ENCODE measurements at regions not wholly inside any gene's neighbourhood (a gene's known extent, or its start where the extent isn't known, plus 50 kb on each side); places are given as distances from the start of the nearest gene placed in this dataset.

GRCh38 chr10:3685384-3685783 is 99.6 kb downstream of the KLF6 start:
- DNase-seq = no peak
- no peak for TF ChIP-seq POLR2AphosphoS5 (IDR thresholded peaks at IDR 0.05)
- no peak for TF ChIP-seq POLR2A (IDR thresholded peaks at IDR 0.05)
- TF ChIP-seq EP300 (IDR thresholded peaks at IDR 0.05; ENCODE audit: low read depth) = no peak
- no peak for TF ChIP-seq CTCF (IDR thresholded peaks at IDR 0.05)
- Histone ChIP-seq H3K27me3 (no peaks in the 10 kb centered on the region), H3K36me3 (no peaks in the 10 kb centered on the region), H3K4me1 (peaks cover 0 to 3% (median 0%) of the 10 kb centered on the region in 4 donors), H3K4me3 (no peak overlapping the region), H3K27ac (no peak overlapping the region), H3K9me3 (no peaks in the 10 kb centered on the region)
- 63 to 76% methylated on average over 3 of the region's 3 CpGs for WGBS, 2 donors (ENCODE audit: low coverage in 1 of 2)
- in situ Hi-C loops (cut with MboI; ENCODE audit: low pct_ligation_motif_present in 1 of 4, low pct_unique_long_range_greater_than_20kb in 1 of 4, low sequenced_read_pairs in 3 of 4) (no loop called here), intact Hi-C loops (cut with DNase I; ENCODE audit: low total_unique reads) (no loop called here)

GRCh38 chr10:3684891-3685290 is 100.1 kb downstream of the KLF6 start:
- Histone ChIP-seq H3K36me3 (no peaks in the 10 kb centered on the region), H3K4me3 (no peak overlapping the region), H3K27me3 (no peaks in the 10 kb centered on the region), H3K27ac (no peak overlapping the region), H3K4me1 (peaks cover 0 to 3% (median 0%) of the 10 kb centered on the region in 4 donors), H3K9me3 (no peaks in the 10 kb centered on the region)
- DNase-seq = no peak
- intact Hi-C loops (cut with DNase I; ENCODE audit: low total_unique reads) = no loop called here
- WGBS, 2 donors (ENCODE audit: low coverage in 1 of 2) = 46 to 59% methylated on average over 2 of the region's 2 CpGs
- TF ChIP-seq POLR2A (IDR thresholded peaks at IDR 0.05) (no peak), EP300 (IDR thresholded peaks at IDR 0.05; ENCODE audit: low read depth) (no peak), POLR2AphosphoS5 (IDR thresholded peaks at IDR 0.05) (no peak), CTCF (IDR thresholded peaks at IDR 0.05) (no peak)
- in situ Hi-C loops (cut with MboI; ENCODE audit: low pct_ligation_motif_present in 1 of 4, low pct_unique_long_range_greater_than_20kb in 1 of 4, low sequenced_read_pairs in 3 of 4) = no loop called here

GRCh38 chr10:3683560-3683959 is 101.4 kb downstream of the KLF6 start:
- H3K9me3 ChIP-seq = no peaks in the 10 kb centered on the region
- WGBS, 2 donors (ENCODE audit: low coverage in 1 of 2) = 89% methylated on average over 4 of the region's 4 CpGs

GRCh38 chr10:3682745-3683144 is 102.3 kb downstream of the KLF6 start:
- in situ Hi-C loops (cut with MboI; ENCODE audit: low pct_ligation_motif_present in 1 of 4, low pct_unique_long_range_greater_than_20kb in 1 of 4, low sequenced_read_pairs in 3 of 4) (no loop called here), intact Hi-C loops (cut with DNase I; ENCODE audit: low total_unique reads) (no loop called here)
- H3K36me3 ChIP-seq = no peaks in the 10 kb centered on the region
- H3K27me3 ChIP-seq = no peaks in the 10 kb centered on the region
- no peak for TF ChIP-seq EP300 (IDR thresholded peaks at IDR 0.05; ENCODE audit: low read depth)
- H3K27ac ChIP-seq = no peak overlapping the region
- H3K4me3 ChIP-seq = no peak overlapping the region
- DNase-seq = no peak
- 45 to 62% methylated on average over 6 of the region's 6 CpGs for WGBS, 2 donors (ENCODE audit: low coverage in 1 of 2)
- H3K9me3 ChIP-seq = no peaks in the 10 kb centered on the region
- peaks cover 0 to 3% (median 0%) of the 10 kb centered on the region in 4 donors for H3K4me1 ChIP-seq

More at GRCh38 chr10:3683560-3683959, 101.4 kb downstream of the KLF6 start:
- in situ Hi-C loops (cut with MboI; ENCODE audit: low pct_ligation_motif_present in 1 of 4, low pct_unique_long_range_greater_than_20kb in 1 of 4, low sequenced_read_pairs in 3 of 4) (no loop called here), intact Hi-C loops (cut with DNase I; ENCODE audit: low total_unique reads) (no loop called here)
- TF ChIP-seq POLR2AphosphoS5 (IDR thresholded peaks at IDR 0.05) = no peak
- no peaks in the 10 kb centered on the region for H3K27me3 ChIP-seq
- no peak overlapping the region for H3K4me3 ChIP-seq
- H3K36me3 ChIP-seq = no peaks in the 10 kb centered on the region
- peaks cover 0 to 3% (median 0%) of the 10 kb centered on the region in 4 donors for H3K4me1 ChIP-seq
- H3K27ac ChIP-seq = no peak overlapping the region
- DNase-seq = no peak

- no peak for TF ChIP-seq POLR2AphosphoS5 (IDR thresholded peaks at IDR 0.05)
- TF ChIP-seq POLR2A (IDR thresholded peaks at IDR 0.05) = no peak
- no peak for TF ChIP-seq CTCF (IDR thresholded peaks at IDR 0.05)
- TF ChIP-seq EP300 (IDR thresholded peaks at IDR 0.05; ENCODE audit: low read depth) = no peak
- in situ Hi-C loops (cut with MboI; ENCODE audit: low pct_ligation_motif_present in 1 of 4, low pct_unique_long_range_greater_than_20kb in 1 of 4, low sequenced_read_pairs in 3 of 4) = no loop called here
- Histone ChIP-seq H3K27ac (no peak overlapping the region), H3K27me3 (no peaks in the 10 kb centered on the region), H3K36me3 (no peaks in the 10 kb centered on the region), H3K4me3 (no peak overlapping the region), H3K4me1 (peaks cover 0 to 3% (median 0%) of the 10 kb centered on the region in 4 donors), H3K9me3 (no peaks in the 10 kb centered on the region)
- intact Hi-C loops (cut with DNase I; ENCODE audit: low total_unique reads) = no loop called here
- 81 to 87% methylated on average over 2 to 23 of the region's 23 CpGs for WGBS, 2 donors (ENCODE audit: low coverage in 1 of 2)
- no peak for DNase-seq
These were observed 103.1 kb downstream of the KLF6 start for GRCh38 chr10:3681642-3682554.

Data from transverse colon (tissue), 4 donors.